ENCODE measurements at regions not wholly inside any gene's neighbourhood (a gene's known extent, or its start where the extent isn't known, plus 50 kb on each side); places are given as distances from the start of the nearest gene placed in this dataset.

DNA sequence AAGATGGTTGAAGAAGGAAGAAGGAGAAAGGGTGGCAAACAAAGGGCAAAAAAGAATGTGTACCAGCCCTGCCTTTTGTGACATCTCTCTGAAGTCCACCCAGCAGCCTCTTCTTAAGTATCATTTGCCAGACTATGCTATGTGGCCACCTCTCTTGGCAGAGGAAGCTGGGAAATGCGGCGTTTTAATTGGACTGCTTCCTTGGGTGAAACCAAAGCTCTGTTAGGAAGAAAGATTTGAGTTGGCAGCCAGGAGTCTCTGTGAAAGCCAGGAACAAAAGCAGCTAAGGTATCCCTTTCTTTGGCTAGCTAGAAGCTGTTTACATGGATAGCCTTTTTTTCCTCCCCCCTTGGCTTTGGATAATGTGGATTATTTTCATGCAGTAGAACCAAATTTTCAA lies 67.5 kb upstream of the GTSF1L start:
- DNase-seq (ENCODE audit: low spot score), result no peak
- CTCF ChIA-PET, result no interaction called here
- H3K27ac ChIP-seq (ENCODE audit: low read depth, low read length, poor library complexity, severe bottlenecking), result no peak overlapping the region
- POLR2A ChIA-PET (ENCODE audit: low non-redundant PET), result interaction anchor here (0.6 kb wide), 1 partner anchor 10 kb away, joined by 3 read pairs; no protein-coding TSS in a partner anchor
- no peaks in the 10 kb centered on the region for H3K36me3 ChIP-seq (ENCODE audit: insufficient read depth, low read length, poor library complexity, severe bottlenecking)
- H3K9me3 ChIP-seq (ENCODE audit: low read depth, low read length, poor library complexity, severe bottlenecking), result no peaks in the 10 kb centered on the region
- no peaks in the 10 kb centered on the region for H3K27me3 ChIP-seq (replicated peaks; ENCODE audit: insufficient read depth, low read depth, low read length, poor library complexity)
- no peak for TF ChIP-seq EZH2 (IDR thresholded peaks at IDR 0.05; ENCODE audit: borderline replicate concordance, low read depth, low read length, poor library complexity, severe bottlenecking)
- TF ChIP-seq, protein P1, sequence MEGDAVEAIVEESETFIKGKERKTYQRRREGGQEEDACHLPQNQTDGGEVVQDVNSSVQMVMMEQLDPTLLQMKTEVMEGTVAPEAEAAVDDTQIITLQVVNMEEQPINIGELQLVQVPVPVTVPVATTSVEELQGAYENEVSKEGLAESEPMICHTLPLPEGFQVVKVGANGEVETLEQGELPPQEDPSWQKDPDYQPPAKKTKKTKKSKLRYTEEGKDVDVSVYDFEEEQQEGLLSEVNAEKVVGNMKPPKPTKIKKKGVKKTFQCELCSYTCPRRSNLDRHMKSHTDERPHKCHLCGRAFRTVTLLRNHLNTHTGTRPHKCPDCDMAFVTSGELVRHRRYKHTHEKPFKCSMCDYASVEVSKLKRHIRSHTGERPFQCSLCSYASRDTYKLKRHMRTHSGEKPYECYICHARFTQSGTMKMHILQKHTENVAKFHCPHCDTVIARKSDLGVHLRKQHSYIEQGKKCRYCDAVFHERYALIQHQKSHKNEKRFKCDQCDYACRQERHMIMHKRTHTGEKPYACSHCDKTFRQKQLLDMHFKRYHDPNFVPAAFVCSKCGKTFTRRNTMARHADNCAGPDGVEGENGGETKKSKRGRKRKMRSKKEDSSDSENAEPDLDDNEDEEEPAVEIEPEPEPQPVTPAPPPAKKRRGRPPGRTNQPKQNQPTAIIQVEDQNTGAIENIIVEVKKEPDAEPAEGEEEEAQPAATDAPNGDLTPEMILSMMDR (conservative IDR thresholded peaks at IDR 0.05; ENCODE audit: low read depth, low read length), result no peak
- H3K4me1 ChIP-seq (ENCODE audit: insufficient read depth, low read length, poor library complexity, severe bottlenecking), result no peaks in the 10 kb centered on the region
- no peak overlapping the region for H3K4me3 ChIP-seq (ENCODE audit: low read depth, low read length, poor library complexity, severe bottlenecking)
- no TSS peak for BruUV-seq (replicated peaks)
- intact Hi-C loops (cut with micrococcal nuclease; ENCODE audit: unreplicated experiment), result no loop called here

DNA sequence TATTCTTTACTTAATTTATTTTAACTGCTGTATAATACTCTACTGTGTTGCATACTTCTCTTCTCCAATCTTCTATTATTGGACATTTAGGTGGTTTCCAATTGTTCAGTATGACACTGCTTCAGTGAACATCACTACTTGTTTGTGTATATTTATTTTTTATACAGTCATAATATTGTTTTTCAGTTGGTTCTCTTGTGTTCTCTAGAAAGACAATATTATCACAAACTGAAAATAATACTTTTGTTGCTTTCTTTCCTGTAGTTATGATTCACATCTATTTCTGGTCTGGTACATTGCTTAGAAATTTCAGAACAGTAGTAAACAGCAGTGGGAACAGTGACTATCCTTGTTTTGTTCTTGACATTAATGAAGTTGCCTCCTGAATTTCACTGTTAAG lies 62.8 kb upstream of the GTSF1L start:
- DNase-seq (ENCODE audit: low spot score), result no peak
- TF ChIP-seq EZH2 (IDR thresholded peaks at IDR 0.05; ENCODE audit: borderline replicate concordance, low read depth, low read length, poor library complexity, severe bottlenecking), result no peak
- TF ChIP-seq, protein P1 (conservative IDR thresholded peaks at IDR 0.05; ENCODE audit: low read depth, low read length), result no peak
- ChIA-PET CTCF (no interaction called here), POLR2A (ENCODE audit: low non-redundant PET) (no interaction called here)
- H3K4me1 ChIP-seq (ENCODE audit: insufficient read depth, low read length, poor library complexity, severe bottlenecking), result no peaks in the 10 kb centered on the region
- H3K27me3 ChIP-seq (replicated peaks; ENCODE audit: insufficient read depth, low read depth, low read length, poor library complexity), result no peaks in the 10 kb centered on the region
- BruUV-seq (replicated peaks), result no TSS peak
- no peak overlapping the region for H3K4me3 ChIP-seq (ENCODE audit: low read depth, low read length, poor library complexity, severe bottlenecking)
- H3K27ac ChIP-seq (ENCODE audit: low read depth, low read length, poor library complexity, severe bottlenecking), result no peak overlapping the region
- intact Hi-C loops (cut with micrococcal nuclease; ENCODE audit: unreplicated experiment), result no loop called here
- no peaks in the 10 kb centered on the region for H3K9me3 ChIP-seq (ENCODE audit: low read depth, low read length, poor library complexity, severe bottlenecking)
- H3K36me3 ChIP-seq (ENCODE audit: insufficient read depth, low read length, poor library complexity, severe bottlenecking), result no peaks in the 10 kb centered on the region

DNA sequence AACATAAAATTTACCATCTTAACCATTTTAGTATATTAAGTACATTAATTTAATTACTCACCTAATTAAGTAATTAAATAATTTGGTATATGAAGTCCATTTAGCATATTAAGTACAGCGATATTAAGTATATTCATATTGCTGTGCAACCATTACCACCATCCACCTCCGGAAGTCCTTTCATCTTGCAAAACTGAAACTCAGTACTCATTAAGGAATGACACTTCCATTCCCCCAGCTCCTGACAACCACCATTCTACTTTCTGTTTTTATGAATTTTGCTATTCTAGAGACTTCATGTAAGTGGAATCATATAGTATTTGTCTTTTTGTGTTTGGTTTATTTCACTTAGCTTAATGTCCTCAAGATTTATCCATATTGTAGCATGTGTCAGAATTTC lies 61.1 kb upstream of the GTSF1L start:
- H3K9me3 ChIP-seq (ENCODE audit: low read depth, low read length, poor library complexity, severe bottlenecking), result no peaks in the 10 kb centered on the region
- intact Hi-C loops (cut with micrococcal nuclease; ENCODE audit: unreplicated experiment), result no loop called here
- ChIA-PET POLR2A (ENCODE audit: low non-redundant PET) (no interaction called here), CTCF (no interaction called here)
- no peaks in the 10 kb centered on the region for H3K4me1 ChIP-seq (ENCODE audit: insufficient read depth, low read length, poor library complexity, severe bottlenecking)
- H3K36me3 ChIP-seq (ENCODE audit: insufficient read depth, low read length, poor library complexity, severe bottlenecking), result no peaks in the 10 kb centered on the region
- TF ChIP-seq EZH2 (IDR thresholded peaks at IDR 0.05; ENCODE audit: borderline replicate concordance, low read depth, low read length, poor library complexity, severe bottlenecking), result no peak
- TF ChIP-seq, protein P1 (conservative IDR thresholded peaks at IDR 0.05; ENCODE audit: low read depth, low read length), result no peak
- DNase-seq (ENCODE audit: low spot score), result no peak
- H3K27me3 ChIP-seq (replicated peaks; ENCODE audit: insufficient read depth, low read depth, low read length, poor library complexity), result no peaks in the 10 kb centered on the region
- H3K4me3 ChIP-seq (ENCODE audit: low read depth, low read length, poor library complexity, severe bottlenecking), result no peak overlapping the region
- no TSS peak for BruUV-seq (replicated peaks)
- H3K27ac ChIP-seq (ENCODE audit: low read depth, low read length, poor library complexity, severe bottlenecking), result no peak overlapping the region
